ENCODE measurements at regions not wholly inside any gene's neighbourhood (a gene's known extent, or its start where the extent isn't known, plus 50 kb on each side); places are given as distances from the start of the nearest gene placed in this dataset.

- no peaks in the 10 kb centered on the region for H4K20me1 ChIP-seq (ENCODE audit: insufficient read depth)
- no peak overlapping the region for H3K4me3 ChIP-seq (ENCODE audit: low read length)
- TF ChIP-seq SMC3 (conservative IDR thresholded peaks at IDR 0.05; ENCODE audit: poor library complexity) (no peak), RAD21 (conservative IDR thresholded peaks at IDR 0.05) (no peak), TAF1 (IDR thresholded peaks at IDR 0.05; ENCODE audit: low read depth) (no peak), CTCF (IDR thresholded peaks at IDR 0.05; ENCODE audit: poor library complexity, severe bottlenecking) (no peak), EZH2 (IDR thresholded peaks at IDR 0.05; ENCODE audit: borderline replicate concordance, insufficient read depth, low read length, poor library complexity, severe bottlenecking) (no peak), POLR2AphosphoS5 (IDR thresholded peaks at IDR 0.05) (no peak), EP300 (conservative IDR thresholded peaks at IDR 0.05; ENCODE audit: poor library complexity, severe bottlenecking) (no peak), REST (IDR thresholded peaks at IDR 0.05; ENCODE audit: borderline replicate concordance) (no peak), MXI1 (conservative IDR thresholded peaks at IDR 0.05; ENCODE audit: poor library complexity, severe bottlenecking) (no peak)
- no peak overlapping the region for H3K9ac ChIP-seq (ENCODE audit: low read length)
- no peaks in the 10 kb centered on the region for H3K27me3 ChIP-seq (ENCODE audit: insufficient read depth, low read depth, low read length)
- no peaks in the 10 kb centered on the region for H3K36me3 ChIP-seq (ENCODE audit: insufficient read depth, low read length)
- no peaks in the 10 kb centered on the region for H3K79me2 ChIP-seq (replicated peaks; ENCODE audit: insufficient read depth, low read length)
- H3K4me2 ChIP-seq (ENCODE audit: low read length), result no peak overlapping the region
- no peaks in the 10 kb centered on the region for H3K9me2 ChIP-seq (ENCODE audit: insufficient read depth, low read length)
- H3F3A ChIP-seq (ENCODE audit: insufficient read depth, low read length, poor library complexity, severe bottlenecking), result no peaks in the 10 kb centered on the region
- no peaks in the 10 kb centered on the region for H3K9me3 ChIP-seq (ENCODE audit: low read length)
- H2AFZ ChIP-seq (ENCODE audit: low read depth, low read length), result no peak overlapping the region
- no peak overlapping the region for H3K27ac ChIP-seq (ENCODE audit: low read length)
Observed at GRCh38 chr2:7838669-7839068, 843.2 kb upstream of the ID2 start.

- Histone ChIP-seq H3K9me2 (ENCODE audit: insufficient read depth, low read length) (no peaks in the 10 kb centered on the region), H3K79me2 (replicated peaks; ENCODE audit: insufficient read depth, low read length) (no peaks in the 10 kb centered on the region), H3K27me3 (ENCODE audit: insufficient read depth, low read depth, low read length) (no peaks in the 10 kb centered on the region), H3K4me2 (ENCODE audit: low read length) (no peak overlapping the region), H4K20me1 (ENCODE audit: insufficient read depth) (no peaks in the 10 kb centered on the region), H3K36me3 (ENCODE audit: insufficient read depth, low read length) (no peaks in the 10 kb centered on the region), H3K4me3 (ENCODE audit: low read length) (no peak overlapping the region), H3K9me3 (ENCODE audit: low read length) (no peaks in the 10 kb centered on the region), H3F3A (ENCODE audit: insufficient read depth, low read length, poor library complexity, severe bottlenecking) (no peaks in the 10 kb centered on the region), H3K27ac (ENCODE audit: low read length) (no peak overlapping the region), H2AFZ (ENCODE audit: low read depth, low read length) (no peak overlapping the region), H3K9ac (ENCODE audit: low read length) (no peak overlapping the region)
- TF ChIP-seq EP300 (conservative IDR thresholded peaks at IDR 0.05; ENCODE audit: poor library complexity, severe bottlenecking) (no peak), EZH2 (IDR thresholded peaks at IDR 0.05; ENCODE audit: borderline replicate concordance, insufficient read depth, low read length, poor library complexity, severe bottlenecking) (no peak), MXI1 (conservative IDR thresholded peaks at IDR 0.05; ENCODE audit: poor library complexity, severe bottlenecking) (no peak), RAD21 (conservative IDR thresholded peaks at IDR 0.05) (no peak), TAF1 (IDR thresholded peaks at IDR 0.05; ENCODE audit: low read depth) (no peak), SMC3 (conservative IDR thresholded peaks at IDR 0.05; ENCODE audit: poor library complexity) (no peak), POLR2AphosphoS5 (IDR thresholded peaks at IDR 0.05) (no peak), CTCF (IDR thresholded peaks at IDR 0.05; ENCODE audit: poor library complexity, severe bottlenecking) (no peak), REST (IDR thresholded peaks at IDR 0.05; ENCODE audit: borderline replicate concordance) (no peak)
Observed at GRCh38 chr2:7840651-7841380, 841.0 kb upstream of the ID2 start.

Measured in neural cell (in vitro differentiated cells).